EH (cell line): ENCODE measurements at regions not wholly inside any gene's neighbourhood (a gene's known extent, or its start where the extent isn't known, plus 50 kb on each side); places are given as distances from the start of the nearest gene placed in this dataset.
"Not testable (repeated sequence)": the region's sequence is repeated elsewhere in the genome, so short reads cannot be mapped to it uniquely, and the experiment has no call there.

Experiments
- DNase-seq: peaks from one replicate; pipeline ENCODE4 v3.0.0-alpha.2; 2015; ENCODE audit warnings: low read depth

DNA sequence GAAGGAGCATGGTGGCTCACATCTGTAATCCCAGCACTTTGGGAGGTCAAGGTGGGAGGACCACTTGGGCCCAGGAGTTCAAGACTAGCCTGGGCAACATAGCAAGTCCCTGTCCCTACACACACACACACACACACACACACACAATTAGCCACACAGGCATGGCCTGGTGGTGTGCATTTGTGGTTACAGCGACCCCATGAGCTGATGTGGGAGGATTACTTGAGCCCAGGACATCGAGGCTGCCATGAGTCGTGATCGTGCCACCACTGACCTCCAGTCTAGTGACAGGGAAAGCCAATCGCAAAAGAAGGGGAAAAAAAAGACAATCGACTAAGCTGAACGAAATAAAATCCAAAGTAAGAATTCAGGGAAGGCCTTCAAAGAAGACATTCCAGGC, 67.9 kb downstream of the TBX3 start:
- DNase-seq: no peak

DNA sequence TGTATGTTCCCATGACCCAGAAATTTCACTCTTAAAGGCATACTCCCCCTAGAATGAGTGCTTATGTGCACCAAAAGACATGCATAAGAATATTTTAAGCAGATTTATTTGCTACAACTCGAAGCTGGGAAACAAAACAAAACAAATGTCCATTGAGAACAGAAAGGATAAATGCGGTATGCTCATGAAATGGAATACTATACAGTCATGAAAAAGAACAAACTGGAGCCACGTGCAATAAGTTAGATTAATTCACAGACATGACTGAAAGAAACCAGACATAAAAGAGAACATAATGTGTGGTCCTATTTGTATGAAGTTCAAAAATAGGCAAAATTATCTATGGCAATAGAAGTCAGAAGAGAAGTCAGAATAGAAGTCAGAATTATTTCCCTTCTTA, 69.9 kb downstream of the TBX3 start:
- DNase-seq: no peak

DNA sequence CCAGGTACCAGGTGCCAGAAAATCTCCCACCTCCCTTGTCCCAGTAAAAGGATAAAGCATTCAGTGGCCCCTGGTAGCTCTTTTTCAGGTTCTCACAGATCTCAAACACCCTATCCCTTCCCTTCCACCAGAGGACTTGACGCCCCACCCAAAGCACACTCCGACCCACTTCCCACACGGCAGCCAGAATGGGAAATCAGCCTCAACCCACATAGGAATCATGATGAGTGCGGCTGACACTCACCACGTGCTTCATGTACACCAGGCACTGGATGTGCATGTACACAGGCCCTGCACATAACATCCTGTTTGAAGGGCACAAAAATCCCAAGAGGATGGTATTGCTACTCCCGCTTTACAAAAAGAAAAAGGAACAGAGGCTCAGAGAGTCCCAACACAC, 71.9 kb downstream of the TBX3 start:
- no peak for DNase-seq

DNA sequence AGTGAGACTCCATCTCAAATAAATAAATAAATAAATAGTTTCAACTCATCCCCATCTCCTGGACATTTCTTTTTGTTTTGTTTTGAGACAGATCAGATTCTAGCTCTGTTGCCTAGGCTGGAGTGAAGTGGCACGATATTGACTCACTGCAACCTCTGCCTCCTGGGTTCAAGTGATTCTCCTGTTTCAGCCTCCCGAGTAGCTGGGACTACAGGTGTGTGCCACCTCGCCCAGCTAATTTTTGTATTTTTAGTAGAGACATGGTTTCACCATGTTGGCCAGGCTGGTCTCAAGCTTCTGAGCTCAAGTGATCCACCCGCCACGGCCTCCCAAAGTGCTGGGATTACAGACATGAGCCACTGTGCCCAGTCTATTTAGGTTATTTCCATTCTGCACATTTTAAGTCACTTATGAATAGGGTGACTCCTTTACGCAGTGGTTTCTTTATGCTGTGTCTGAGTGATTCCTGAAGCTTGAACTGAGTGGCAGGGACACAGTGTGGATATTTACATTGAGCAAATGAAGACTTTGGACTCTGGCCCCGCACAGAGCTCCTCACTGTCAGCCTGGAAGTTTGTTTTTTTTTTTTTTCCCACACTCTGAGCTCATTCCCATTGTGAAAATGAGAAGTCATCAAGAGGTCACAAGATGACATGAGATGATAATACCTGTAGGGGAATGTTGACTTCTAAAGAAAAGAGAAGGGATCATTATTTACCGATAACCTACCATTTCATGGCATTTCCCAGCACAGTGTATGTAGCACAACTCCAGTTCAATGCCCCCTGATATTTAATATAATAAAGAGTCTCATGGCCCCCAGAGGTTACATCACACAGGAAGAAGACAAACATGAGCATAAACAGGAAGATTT, 72.6 kb downstream of the TBX3 start:
- DNase-seq: no peak

DNA sequence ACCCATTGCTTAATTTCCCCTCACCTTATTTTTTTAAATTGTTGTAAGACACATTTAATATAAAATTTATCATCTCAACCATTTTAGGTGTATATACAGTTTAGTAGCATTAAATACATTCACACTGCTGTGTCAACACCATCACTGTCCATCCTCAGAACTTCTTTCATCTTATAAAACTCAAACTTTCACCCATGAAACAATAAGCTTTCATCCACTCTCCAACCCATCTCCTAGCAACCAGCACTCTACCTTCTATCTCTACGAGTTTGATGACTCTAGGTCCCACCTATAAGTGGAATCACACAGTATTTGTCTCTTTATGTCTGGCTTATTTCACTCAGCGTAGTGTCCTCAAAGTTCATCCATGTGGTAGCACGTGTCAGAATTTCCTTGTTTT, 75.5 kb downstream of the TBX3 start:
- no peak for DNase-seq

DNA sequence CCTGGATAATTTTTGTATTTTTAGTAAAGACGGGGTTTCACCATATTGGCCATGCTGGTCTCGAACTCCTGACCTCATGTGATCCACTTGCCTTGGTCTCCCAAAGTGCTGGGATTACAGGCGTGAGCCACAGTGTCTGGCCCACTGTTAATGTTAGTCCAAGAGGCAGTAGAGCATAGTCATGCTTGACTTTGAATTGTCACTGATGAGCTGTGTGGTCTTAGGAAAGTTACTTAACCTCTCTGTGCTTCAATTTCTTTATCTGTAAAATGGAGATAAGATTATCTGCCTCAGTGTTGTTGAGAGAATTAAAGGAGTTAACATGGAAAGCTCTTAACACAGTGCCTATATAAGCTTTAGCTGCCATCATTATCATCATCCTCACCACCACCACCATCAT, 78.1 kb downstream of the TBX3 start:
- no peak for DNase-seq

DNA sequence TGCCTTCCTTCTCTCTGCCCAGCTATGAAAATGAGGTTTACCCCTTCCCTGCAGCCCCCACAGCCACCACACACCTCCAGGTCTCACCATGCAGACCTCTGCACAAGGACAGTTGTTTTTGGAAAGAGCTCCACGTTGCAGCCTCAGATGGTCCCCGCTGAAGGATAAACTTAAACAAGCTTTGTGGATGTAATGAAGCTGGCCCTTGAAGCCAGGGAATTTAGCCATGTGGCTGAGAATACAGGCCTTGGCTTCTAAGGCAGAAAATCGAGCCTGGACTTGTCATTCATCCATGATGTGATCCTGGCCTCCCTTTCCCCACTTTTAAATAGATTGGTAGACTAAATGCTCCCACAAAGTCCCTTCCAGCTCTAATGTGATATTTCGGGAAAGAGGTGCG, 79.4 kb downstream of the TBX3 start:
- no peak for DNase-seq

DNA sequence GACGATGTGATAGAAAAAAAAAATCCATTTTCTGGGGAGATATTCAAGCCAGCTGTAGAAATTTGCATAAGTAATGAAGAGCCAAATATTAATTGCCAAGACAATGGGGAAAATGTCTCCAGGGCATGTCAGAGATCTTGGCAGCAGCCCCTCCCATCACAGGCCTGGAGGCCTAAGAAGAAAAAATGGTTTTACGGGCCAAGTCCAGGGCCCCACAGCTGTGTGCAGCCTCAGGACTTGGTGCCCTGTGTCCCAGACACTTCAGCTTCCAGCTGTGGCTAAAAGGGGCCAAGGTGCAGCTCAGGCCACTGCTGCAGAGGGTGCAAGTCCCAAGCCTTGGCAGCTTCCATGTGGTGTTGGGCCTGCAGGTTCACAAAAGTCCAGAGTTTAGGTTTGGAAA, 83.4 kb downstream of the TBX3 start:
- DNase-seq: not testable (repeated sequence)

DNA sequence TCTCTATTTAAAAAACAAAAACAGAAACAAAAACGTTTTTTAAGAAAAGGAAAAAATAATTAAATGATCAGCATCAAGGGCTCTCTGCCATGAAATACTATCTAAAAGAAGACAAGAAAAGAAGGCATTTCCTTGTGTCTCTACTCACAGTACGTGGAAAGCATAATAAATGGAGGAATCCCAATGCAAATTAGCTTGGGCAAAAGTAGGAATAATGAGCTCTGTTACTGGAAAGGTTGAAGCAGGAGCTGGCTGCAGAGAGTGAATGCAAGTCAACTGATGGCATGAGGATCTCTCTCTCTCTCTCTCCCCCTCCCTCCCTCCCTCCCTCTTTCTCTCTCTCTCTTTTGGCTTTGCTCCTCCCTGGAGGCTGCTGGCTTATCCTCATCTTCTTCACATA, 85.9 kb downstream of the TBX3 start:
- no peak for DNase-seq

DNA sequence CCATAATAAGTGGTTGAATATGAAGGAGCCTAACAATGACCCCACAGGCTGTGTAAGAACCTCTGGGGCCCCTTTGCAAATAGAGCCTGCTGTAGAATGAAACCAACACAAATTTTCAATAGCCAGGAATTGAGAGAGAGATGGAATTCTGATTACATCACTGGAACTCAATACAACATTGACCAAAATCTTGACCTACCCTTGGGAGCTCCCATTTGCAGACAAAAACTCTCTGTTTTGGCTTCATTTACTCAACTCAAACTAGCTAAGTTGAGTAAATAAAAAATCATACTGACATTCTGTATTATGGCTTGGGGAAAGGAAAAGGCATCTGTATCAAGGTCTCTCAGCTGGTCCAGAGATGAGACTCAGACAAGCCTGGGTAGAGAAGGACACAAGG, 91.0 kb downstream of the TBX3 start:
- no peak for DNase-seq

DNA sequence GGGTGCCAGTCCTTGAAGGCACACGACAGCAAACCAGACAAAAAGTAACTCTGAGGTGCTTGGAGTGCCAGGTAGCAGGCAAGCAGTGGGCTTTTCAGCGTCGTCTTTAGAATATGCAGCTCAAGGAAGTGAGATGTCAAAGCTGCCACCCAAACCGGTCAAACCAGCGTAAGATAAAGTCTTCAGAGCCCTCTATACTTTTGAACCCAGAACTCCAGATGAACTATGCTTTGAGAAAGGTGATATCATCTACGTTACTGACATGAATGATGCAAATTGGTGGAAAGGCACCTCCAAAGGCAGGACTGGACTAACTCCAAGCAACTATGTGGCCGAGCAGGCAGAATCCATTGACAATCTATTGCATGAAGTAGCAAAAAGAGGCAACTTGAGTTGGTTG, 95.9 kb downstream of the TBX3 start:
- DNase-seq: no peak

DNA sequence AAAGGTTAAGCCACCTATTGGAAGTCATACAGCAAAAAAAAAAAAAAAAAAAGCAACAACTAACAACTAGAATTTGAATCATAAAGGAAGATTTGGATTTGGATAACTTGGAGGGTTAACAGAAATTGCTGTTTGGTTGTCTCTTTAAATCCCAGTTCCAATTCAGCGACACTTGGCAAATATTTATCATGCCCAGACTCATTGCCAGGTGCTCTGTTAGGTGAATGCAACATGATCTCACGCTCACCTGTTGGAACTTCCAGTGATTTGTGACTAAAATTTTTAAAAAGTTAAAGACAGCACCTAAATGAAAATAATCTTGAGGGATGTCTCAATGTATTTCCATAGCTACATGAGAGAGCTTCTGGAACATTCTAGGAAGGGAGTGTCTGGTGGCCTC, 103.7 kb downstream of the TBX3 start:
- DNase-seq: no peak

DNA sequence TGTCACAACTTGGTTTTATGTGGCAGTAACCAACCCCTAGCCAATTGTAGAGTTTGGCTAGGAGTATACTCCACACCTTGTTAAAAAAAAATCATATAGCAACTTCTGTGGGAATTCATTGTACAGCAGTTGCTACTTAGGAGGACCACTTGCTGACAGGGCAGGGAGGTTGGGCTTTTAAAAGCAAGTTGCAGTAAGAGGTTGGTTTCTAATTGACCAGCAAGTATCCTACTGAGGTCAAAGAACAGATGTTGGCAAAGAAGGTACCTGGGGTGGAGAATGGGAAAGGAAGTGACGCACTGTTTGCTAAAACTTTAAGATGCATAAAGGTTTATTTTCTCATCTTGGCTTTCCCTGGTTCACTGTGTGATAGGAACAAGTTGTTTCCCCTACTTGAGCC, 104.6 kb downstream of the TBX3 start:
- DNase-seq: no peak

DNA sequence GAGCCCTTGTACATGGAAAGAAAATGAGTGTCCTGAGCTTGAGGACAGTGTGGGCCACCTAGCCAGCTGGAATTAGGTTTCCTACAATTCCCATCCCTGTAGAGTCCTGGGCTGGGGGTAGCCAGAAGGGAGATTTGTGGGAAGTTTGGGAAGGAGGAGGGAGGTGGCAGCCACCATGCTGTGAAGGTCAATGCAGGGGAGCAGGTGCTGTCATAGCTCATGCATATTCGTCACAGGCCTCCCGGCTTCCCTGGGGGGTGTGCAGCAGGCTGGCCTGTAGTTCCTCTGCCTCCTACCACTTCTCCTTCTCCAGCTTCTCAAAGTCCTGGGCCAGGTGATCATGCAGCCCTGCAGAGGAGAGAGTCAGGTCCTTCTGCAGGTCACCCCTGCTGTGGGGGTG, 121.3 kb downstream of the TBX3 start:
- DNase-seq: no peak

DNA sequence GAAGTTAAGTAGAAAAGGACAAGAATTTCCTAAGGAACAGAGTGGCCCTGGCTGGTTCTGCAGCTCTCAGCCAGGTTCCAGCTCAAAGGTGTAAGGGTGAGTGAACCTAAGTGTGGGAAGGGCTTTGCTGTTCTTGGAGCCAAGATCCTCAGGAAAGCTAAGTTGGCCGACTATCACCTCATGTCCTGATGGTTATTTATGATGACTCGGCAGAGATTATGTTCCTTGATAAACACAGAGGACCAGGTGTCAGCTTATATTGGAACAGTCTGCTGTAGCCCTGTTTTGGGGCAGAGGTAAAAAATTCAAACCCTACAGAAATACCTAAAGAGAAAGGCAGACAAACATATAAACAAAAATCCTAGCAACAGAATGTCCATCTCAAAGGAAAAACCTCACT, 128.5 kb downstream of the TBX3 start:
- no peak for DNase-seq

DNA sequence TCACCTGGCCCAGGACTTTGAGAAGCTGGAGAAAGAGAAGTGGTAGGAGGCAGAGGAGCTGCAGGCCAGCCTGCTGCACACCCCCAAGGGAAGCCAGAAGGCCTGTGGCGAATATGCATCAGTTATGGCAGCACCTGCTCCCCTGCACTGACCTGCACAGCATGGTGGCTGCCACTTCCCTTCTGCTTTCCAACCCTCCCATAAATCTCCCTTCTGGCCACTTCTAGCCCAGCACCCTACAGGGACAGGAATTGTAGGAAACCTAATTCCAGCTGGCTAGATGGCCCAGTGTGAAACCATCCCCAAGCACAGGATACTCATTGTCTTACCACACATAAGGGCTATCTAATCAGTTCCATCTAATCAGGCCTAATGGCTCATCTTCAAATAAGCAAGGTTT, 136.3 kb downstream of the TBX3 start:
- no peak for DNase-seq

DNA sequence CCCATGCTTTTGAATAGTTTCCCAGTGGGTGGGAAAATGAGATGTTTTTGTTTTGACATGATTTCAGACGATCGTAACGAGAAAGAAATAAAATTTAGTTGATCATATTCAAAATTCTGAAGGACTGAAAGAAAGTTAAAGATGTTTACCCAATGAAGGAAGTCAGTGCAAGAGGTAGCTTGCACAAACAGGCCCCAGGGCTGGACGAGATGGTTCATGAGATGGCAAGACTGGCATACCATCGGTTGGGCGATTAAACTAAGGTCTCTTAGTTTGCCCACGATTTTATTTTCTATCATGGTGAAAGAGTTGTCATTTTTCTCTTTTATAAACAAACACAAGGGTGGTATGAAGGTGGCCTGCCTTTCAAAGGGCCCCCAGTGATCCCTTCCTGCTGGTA, 124.5 kb upstream of the TBX5 start:
- no peak for DNase-seq

DNA sequence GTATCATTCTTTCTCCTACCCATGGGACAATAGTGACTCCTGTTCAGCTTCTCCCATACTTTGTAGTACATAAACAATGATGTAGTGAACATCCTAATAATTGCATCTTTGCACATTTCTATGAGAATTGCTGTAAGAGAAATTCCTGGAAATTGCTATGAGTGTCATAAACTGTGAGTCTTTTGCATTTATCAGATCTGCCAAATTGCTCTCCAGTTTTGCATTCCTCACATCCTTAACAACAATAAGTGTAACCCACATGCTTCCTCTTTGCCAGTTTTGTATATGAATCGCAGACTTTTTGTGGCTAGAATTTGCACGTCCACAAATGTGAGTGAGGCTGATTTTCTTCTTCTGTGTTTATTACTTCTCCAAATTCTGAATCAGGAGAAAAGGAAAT, 124.0 kb upstream of the TBX5 start:
- DNase-seq: peak; percentile 50

DNA sequence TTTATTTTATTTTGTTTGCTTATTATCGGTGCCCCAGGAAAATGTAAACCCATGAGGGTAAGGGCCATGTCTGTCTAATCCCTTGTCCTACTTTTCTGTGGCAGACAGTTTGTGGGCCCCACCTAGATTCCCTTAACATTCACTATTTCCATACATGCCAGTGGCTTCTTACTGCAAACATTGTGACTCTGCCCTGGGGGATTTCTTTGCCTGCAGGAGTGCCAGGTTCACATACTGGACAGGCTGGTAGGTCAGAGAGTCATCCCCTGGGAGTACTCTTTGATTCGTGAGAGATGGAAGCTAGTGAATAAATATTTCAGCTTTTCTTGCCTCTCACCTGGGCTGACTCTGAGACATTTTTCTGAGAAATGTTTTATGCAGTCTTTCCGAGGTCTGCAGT, 122.8 kb upstream of the TBX5 start:
- no peak for DNase-seq

DNA sequence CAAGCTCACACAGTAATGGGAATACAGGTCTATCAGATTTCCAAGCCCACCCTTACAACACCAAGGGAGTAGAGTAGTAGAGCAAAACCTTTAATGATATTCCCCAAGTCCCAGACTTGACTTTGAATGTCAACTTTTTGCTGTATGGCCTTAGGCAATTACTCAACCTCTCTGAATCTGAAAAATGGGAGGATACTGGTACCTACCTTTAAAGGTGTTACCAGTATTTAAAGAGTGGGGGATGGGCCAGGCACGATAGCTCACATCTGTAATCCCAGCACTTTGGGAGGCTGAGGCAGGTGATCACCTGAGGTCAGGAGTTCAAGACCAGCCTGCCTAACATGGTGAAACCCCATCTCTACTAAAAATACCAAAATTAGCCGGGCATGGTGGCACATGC, 115.2 kb upstream of the TBX5 start:
- not testable (repeated sequence) for DNase-seq

DNA sequence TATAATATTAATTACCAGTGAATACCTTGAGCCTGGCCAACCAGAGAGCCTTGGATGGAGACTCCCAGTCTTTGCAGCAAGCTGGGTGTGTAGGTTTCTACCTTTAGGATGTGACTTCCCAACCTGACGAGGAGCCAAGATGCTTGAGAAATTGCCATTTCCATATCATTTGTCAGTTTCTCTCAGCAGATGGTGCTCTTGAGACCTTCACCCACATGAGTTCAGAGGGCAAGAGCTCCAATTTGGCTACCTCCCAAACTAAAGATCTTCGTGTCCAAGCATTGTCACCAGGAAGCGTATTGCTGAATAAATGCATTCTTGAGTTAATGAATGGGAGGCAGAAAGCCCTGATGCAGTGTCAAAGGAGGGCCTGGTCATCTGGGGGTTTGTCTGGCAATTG, 106.4 kb upstream of the TBX5 start:
- DNase-seq: no peak

DNA sequence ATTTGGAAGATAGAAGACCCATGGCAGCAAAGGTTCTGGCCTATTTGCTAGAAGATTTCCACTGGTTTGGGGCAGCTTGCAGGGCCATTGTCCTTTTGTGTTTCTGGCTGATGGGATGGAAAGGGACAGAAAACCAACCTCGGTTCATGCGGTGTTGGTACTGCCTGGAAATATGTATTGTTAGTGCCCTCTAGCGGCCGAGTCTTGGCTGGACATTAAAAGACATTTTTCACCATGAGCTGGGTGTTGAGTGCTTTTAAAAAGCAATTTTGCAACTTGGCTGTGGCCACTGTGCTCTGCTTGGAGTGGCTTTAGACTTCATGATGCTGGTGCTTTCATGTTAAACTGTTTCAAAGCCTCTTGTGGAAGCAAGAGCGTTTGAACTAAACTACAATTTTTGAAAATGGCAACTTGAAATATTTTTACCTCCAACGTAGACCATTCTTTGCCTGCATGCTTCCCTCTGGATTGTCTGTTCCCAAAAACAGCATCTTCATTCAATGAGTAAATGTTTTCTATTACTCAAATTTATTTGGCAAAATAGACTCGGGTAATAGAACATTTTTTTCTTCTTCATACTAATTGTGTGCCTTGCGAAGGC, 102.7 kb upstream of the TBX5 start:
- peak; percentile 82 for DNase-seq

DNA sequence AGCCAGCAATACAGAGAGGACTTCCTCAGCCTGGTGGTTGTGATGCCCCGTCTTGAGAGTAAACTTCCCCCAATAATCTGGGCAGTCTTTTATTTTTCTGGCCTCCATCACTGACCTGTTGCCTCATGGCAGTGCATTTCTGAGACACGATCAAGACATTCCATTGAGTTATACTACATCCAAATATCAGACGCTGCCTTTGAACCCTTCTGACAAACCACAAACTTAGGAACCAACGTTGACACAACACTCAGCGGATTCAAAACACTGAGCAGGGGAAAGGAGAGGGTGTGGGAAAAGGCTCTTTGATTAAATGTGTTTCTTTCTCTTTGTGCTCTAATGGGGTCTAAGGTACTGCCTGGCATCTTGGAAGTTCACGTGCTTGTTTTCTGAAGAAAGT, 100.7 kb upstream of the TBX5 start:
- DNase-seq: peak; percentile 20

DNA sequence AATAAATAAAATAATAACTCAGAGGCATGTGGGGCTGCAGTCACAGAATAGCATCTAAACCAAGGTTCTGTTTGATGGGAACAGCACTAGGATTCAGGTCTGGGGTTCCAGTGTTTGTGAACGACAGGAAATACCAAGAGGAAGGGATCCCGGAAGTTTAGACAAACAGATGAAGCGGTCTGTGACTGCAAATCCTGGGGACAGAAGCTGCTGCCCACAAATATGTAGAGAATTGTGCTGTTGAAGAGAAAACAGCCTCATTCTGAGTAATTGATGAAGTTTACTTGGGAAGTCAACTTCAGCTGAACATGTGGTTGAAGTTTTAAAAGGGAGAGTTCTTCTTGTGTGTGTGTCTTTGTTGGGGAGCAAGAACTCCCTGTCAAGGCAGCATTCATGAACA, 98.4 kb upstream of the TBX5 start:
- peak; percentile 76 for DNase-seq
